A673 (cell line): ENCODE measurements at regions not wholly inside any gene's neighbourhood (a gene's known extent, or its start where the extent isn't known, plus 50 kb on each side); places are given as distances from the start of the nearest gene placed in this dataset.
"Not testable (repeated sequence)": the region's sequence is repeated elsewhere in the genome, so short reads cannot be mapped to it uniquely, and the experiment has no call there.

Experiments
- BruUV-seq: library from RNA; stranded (reverse); fragments of 400-500 nt; replicated peaks from 2 replicates; lab custom pipeline; 2021; lab: Mats Ljungman, UMichigan
- CTCF ChIA-PET: fragments of 300-600 bp; sonication (Branson Sonifier 250); formaldehyde crosslinking; loops from one replicate; lab custom pipeline; 2022; ENCODE audit warnings: antibody characterized with exemption; lab: Charles Lee
- POLR2A ChIA-PET: fragments of 300-600 bp; sonication (Branson Sonifier 250); formaldehyde crosslinking; loops from one replicate; lab custom pipeline; 2022; ENCODE audit warnings: antibody characterized with exemption; ENCODE audit not compliant: low non-redundant PET; lab: Charles Lee
- DNase-seq: peaks from one replicate; pipeline ENCODE4 v3.0.0-alpha.2; 2015; ENCODE audit warnings: low spot score
- H3K27ac ChIP-seq: fragments of 200-600 bp; sonication (generic); 2 replicates; pipeline ENCODE4 v1.5.1; 2016; ENCODE audit warnings: mixed run types, low read depth, mild to moderate bottlenecking, mixed read lengths, antibody characterized with exemption, low read length; ENCODE audit not compliant: poor library complexity, severe bottlenecking
- H3K27me3 ChIP-seq: fragments of 200-600 bp; sonication (generic); replicated peaks from 2 replicates; pipeline ENCODE4 v1.6.1; 2017; ENCODE audit warnings: mixed run types, low read depth, mild to moderate bottlenecking, mixed read lengths, antibody characterized with exemption, low read length; ENCODE audit not compliant: insufficient read depth, poor library complexity
- H3K36me3 ChIP-seq: fragments of 200-600 bp; sonication (generic); 2 replicates; pipeline ENCODE4 v1.6.1; 2016; ENCODE audit warnings: mixed run types, mild to moderate bottlenecking, mixed read lengths, antibody characterized with exemption, low read length; ENCODE audit not compliant: insufficient read depth, poor library complexity, severe bottlenecking
- H3K4me1 ChIP-seq: fragments of 200-600 bp; sonication (generic); 2 replicates; pipeline ENCODE4 v1.6.1; 2017; ENCODE audit warnings: mixed run types, mild to moderate bottlenecking, mixed read lengths, antibody characterized with exemption, low read length; ENCODE audit not compliant: insufficient read depth, poor library complexity, severe bottlenecking
- H3K4me3 ChIP-seq: fragments of 200-600 bp; sonication (generic); 2 replicates; pipeline ENCODE4 v1.5.1; 2016; ENCODE audit warnings: low read depth, mixed run types, mild to moderate bottlenecking, mixed read lengths, low read length; ENCODE audit not compliant: poor library complexity, severe bottlenecking
- H3K9me3 ChIP-seq: fragments of 200-600 bp; sonication (generic); 2 replicates; pipeline ENCODE4 v1.6.1; 2016; ENCODE audit warnings: mixed run types, low read depth, mild to moderate bottlenecking, mixed read lengths, antibody characterized with exemption, low read length; ENCODE audit not compliant: poor library complexity, severe bottlenecking
- CTCF ChIP-seq: fragments of 300-800, 200-600 bp; sonication (generic); conservative IDR thresholded peaks from 2 replicates; pipeline ENCODE4 v1.5.1; 2017; ENCODE audit warnings: low read depth, mild to moderate bottlenecking, antibody characterized with exemption, low read length, moderate library complexity, mixed read lengths
- EZH2 ChIP-seq: fragments of 200-600 bp; sonication (generic); IDR thresholded peaks from 2 replicates; pipeline ENCODE4 v1.6.1; 2017; ENCODE audit warnings: borderline replicate concordance, low read depth, mild to moderate bottlenecking, mixed read lengths, antibody characterized with exemption, low read length; ENCODE audit not compliant: poor library complexity, severe bottlenecking
- intact Hi-C: fragments of 100-400 bp; cut with micrococcal nuclease; formaldehyde crosslinking; loops from one replicate; pipeline ENCODE4 v1.10.0; 2022; ENCODE audit not compliant: unreplicated experiment

- H3K27me3 ChIP-seq, result no peaks in the 10 kb centered on the region
- CTCF ChIA-PET, result no interaction called here
- DNase-seq, result no peak
- H3K27ac ChIP-seq, result no peak overlapping the region
- POLR2A ChIA-PET, result no interaction called here
- H3K9me3 ChIP-seq, result no peaks in the 10 kb centered on the region
- H3K4me1 ChIP-seq, result no peaks in the 10 kb centered on the region
- BruUV-seq, result no TSS peak
- no peaks in the 10 kb centered on the region for H3K36me3 ChIP-seq
- TF ChIP-seq EZH2, result no peak
- no peak for TF ChIP-seq CTCF
- no peak overlapping the region for H3K4me3 ChIP-seq
- intact Hi-C loops, result no loop called here
Observed at GRCh38 chr20:6341491-6341890, 218.7 kb upstream of the FERMT1 start.

- peaks cover 21% of the 10 kb centered on the region for H3K27me3 ChIP-seq
- no peak for DNase-seq
- no peak overlapping the region for H3K4me3 ChIP-seq
- no peak for TF ChIP-seq CTCF
- no peak for TF ChIP-seq EZH2
- no peaks in the 10 kb centered on the region for H3K4me1 ChIP-seq
- no peaks in the 10 kb centered on the region for H3K36me3 ChIP-seq
- POLR2A ChIA-PET, result no interaction called here
- H3K9me3 ChIP-seq, result no peaks in the 10 kb centered on the region
- no peak overlapping the region for H3K27ac ChIP-seq
- intact Hi-C loops, result no loop called here
- CTCF ChIA-PET, result no interaction called here
- no TSS peak for BruUV-seq
Observed at GRCh38 chr20:6339176-6339575, 216.3 kb upstream of the FERMT1 start.

GRCh38 chr20:6333110-6333509 is 210.3 kb upstream of the FERMT1 start:
- ChIA-PET POLR2A (no interaction called here), CTCF (no interaction called here)
- Histone ChIP-seq H3K4me3 (no peak overlapping the region), H3K9me3 (no peaks in the 10 kb centered on the region), H3K4me1 (no peaks in the 10 kb centered on the region), H3K36me3 (no peaks in the 10 kb centered on the region), H3K27ac (no peak overlapping the region), H3K27me3 (peaks cover 27% of the 10 kb centered on the region)
- intact Hi-C loops, result no loop called here
- DNase-seq, result no peak
- BruUV-seq, result no TSS peak
- no peak for TF ChIP-seq CTCF
- TF ChIP-seq EZH2, result no peak

- BruUV-seq, CTCF ChIA-PET, H3K27ac ChIP-seq, H3K9me3 ChIP-seq, H3K4me3 ChIP-seq, H3K4me1 ChIP-seq, H3K36me3 ChIP-seq, DNase-seq, intact Hi-C loops, POLR2A ChIA-PET, H3K27me3 ChIP-seq: not testable (repeated sequence)
Observed at GRCh38 chr20:6321235-6321634, 198.4 kb upstream of the FERMT1 start.
